ENCODE measurements at regions not wholly inside any gene's neighbourhood (a gene's known extent, or its start where the extent isn't known, plus 50 kb on each side); places are given as distances from the start of the nearest gene placed in this dataset.

DNA sequence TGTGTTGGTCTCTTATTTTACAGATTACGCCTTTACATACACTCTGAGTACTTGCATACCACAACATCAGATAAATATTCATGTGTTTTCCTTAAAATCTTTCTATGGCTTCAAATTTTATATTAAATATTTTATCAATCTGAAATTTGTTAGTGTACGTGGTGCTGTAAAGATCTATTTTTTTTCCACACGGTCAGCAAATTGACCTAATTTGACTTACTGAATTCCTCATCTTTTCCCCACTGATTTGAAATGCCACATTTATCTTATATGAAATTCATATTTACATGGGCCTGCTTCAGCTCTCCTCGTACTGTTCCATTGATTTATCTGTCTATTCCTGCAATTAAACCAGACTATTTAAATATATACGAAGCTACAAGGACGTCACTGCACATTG is 433.8 kb upstream of the ZNF507 start:
- TF ChIP-seq, protein P1, sequence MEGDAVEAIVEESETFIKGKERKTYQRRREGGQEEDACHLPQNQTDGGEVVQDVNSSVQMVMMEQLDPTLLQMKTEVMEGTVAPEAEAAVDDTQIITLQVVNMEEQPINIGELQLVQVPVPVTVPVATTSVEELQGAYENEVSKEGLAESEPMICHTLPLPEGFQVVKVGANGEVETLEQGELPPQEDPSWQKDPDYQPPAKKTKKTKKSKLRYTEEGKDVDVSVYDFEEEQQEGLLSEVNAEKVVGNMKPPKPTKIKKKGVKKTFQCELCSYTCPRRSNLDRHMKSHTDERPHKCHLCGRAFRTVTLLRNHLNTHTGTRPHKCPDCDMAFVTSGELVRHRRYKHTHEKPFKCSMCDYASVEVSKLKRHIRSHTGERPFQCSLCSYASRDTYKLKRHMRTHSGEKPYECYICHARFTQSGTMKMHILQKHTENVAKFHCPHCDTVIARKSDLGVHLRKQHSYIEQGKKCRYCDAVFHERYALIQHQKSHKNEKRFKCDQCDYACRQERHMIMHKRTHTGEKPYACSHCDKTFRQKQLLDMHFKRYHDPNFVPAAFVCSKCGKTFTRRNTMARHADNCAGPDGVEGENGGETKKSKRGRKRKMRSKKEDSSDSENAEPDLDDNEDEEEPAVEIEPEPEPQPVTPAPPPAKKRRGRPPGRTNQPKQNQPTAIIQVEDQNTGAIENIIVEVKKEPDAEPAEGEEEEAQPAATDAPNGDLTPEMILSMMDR (conservative IDR thresholded peaks at IDR 0.05) = no peak
- H3K27ac ChIP-seq = no peak overlapping the region

DNA sequence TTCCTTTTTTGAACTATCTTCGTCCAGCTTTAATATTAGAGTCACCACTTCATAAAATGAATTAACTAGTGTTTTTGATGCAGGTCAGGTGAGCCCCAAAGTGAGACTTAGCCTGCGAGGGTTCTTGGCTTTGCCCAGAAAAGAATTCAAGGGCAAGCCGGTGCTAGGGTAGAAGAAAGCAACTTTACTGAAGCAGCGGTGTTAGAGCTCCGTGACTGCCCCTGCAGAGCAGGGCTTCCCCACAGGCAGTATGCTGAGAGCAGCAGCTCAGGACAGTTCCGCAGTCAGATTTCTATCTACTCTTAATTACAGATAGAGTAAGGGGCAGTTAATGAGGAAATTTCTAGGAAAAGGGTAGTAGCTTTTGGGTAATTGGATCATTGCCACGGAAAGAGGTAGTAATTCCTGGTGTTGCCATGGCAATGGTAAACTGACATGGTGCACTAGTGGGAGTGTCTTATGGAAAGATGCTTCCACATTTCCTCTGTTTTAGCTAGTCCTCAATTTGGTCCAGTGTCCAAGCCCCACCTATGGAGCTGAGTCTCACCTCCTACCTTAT is 432.2 kb upstream of the ZNF507 start:
- H3K27ac ChIP-seq = no peak overlapping the region
- TF ChIP-seq, protein P1 (conservative IDR thresholded peaks at IDR 0.05) = no peak

DNA sequence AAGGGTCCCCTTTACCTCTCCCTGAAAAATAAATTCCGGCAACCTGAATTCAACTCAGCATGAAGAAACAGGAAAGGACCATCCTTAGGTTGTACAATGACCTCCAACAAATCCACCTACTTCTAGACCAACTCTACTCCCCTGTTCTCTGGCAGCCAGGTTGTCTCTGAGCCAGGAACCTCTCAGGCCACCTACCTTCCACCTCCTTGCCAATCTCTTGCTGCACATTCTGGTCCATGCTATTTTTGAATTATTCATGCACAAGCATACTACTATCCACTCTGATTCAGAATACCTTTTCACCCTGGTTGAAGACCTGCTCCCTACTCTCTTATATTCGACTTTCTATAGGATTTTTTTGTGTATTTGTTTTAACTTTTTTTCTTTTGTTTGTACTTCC is 415.0 kb upstream of the ZNF507 start:
- no peak overlapping the region for H3K27ac ChIP-seq
- TF ChIP-seq, protein P1 (conservative IDR thresholded peaks at IDR 0.05) = no peak

DNA sequence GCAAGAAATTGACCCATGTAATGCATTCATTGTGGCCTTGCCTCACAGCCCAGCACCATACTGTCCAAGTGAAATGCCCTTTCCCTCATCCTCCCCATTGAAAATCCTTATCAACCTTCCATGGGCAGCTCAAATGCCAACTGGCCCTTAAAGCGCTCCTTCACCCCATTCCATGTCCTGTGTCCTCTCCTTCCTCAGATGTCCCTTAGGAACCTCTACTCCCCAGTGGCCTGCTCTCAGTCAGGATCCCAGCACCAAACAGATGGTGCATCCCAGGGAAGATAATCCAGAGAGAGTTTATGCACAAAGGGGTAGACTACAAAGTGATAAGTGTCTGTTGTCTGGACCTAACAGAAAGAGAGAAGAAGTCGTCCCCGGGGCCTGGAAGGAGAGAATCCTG is 407.4 kb upstream of the ZNF507 start:
- TF ChIP-seq, protein P1 (conservative IDR thresholded peaks at IDR 0.05) = no peak
- H3K27ac ChIP-seq = no peak overlapping the region

DNA sequence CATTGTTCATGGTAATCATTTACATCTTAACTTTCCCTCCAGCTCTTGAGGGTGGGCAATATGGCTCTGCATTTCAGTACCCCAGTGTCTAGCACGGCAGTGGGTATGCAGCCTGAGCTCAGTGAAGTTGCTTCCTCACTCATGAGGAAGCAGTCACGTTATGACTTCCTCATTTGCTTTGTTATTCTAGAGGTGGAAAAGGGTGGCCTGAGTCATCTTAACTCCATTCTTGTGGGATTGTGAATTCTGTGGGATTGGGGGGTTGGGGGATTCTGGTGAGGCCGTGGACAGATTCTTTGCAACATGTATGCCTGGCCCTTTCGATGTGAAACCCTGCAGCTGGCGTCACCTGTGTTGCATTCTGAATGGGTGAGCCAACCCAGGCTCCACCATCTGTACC is 406.7 kb upstream of the ZNF507 start:
- H3K27ac ChIP-seq = no peak overlapping the region
- TF ChIP-seq, protein P1 (conservative IDR thresholded peaks at IDR 0.05) = no peak

DNA sequence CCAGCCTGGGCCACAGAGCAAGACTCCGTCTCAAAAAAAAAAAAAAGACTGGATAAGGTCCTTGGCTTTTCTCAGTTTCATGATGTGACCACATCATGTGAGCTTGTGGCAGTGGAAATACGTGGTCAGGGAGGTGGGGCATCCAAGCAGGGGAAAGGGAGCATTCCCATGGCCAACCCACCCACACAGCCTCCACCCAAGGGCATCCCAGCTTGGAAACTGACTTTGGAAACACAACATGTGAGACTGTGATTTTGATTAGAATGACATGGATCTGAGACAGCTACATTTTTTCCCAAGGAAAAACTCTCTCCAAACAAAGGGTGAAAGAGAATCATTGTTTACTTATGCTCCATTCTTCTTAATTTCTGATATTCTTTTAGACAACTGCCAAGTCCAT is 405.0 kb upstream of the ZNF507 start:
- TF ChIP-seq, protein P1 (conservative IDR thresholded peaks at IDR 0.05) = no peak
- no peak overlapping the region for H3K27ac ChIP-seq

DNA sequence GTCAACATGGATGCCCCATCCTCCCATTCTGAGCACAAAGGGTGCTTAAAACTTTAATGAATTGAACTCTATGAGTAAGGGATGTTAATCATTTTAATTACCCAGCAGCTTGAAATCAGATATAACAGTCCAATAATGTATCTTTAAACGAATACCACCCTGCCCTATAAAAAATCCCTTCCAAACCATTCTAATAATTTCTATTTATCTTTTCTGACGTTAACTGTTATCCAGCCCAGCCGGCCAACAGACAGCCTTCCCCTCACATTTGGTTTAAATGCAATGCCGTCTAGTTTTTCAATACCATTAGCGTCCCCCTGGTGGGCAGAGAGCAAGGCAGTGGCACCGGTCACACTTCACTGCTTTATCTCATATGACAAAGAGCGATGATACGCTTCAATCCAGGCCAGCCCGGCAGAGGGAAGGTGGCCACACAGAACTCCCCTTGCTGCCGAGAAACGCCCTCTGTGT is 402.2 kb upstream of the ZNF507 start:
- TF ChIP-seq, protein P1 (conservative IDR thresholded peaks at IDR 0.05) = peak; percentile 55

More for the DNA sequence above, 402.2 kb upstream of the ZNF507 start:
- no peak overlapping the region for H3K27ac ChIP-seq
